Embryonic facial prominence (tissue), 1 donor: ENCODE measurements at regions not wholly inside any gene's neighbourhood (a gene's known extent, or its start where the extent isn't known, plus 50 kb on each side); places are given as distances from the start of the nearest gene placed in this dataset.

Experiments used
- DNase-seq: peaks from one replicate; pipeline ENCODE4 v3.0.0-alpha.2; 2016; ENCODE audit errors: extremely low spot score

- DNase-seq, result no peak
Measured at GRCh38 chr20:48463916-48464315, 363.9 kb downstream of the PREX1 start.

- no peak for DNase-seq
Measured at GRCh38 chr20:48463096-48463720, 364.6 kb downstream of the PREX1 start.

- no peak for DNase-seq
Measured at GRCh38 chr20:48461735-48462119, 366.1 kb downstream of the PREX1 start.

- no peak for DNase-seq
Measured at GRCh38 chr20:48461091-48461734, 366.6 kb downstream of the PREX1 start.

- no peak for DNase-seq
Measured at GRCh38 chr20:48460681-48461080, 367.1 kb downstream of the PREX1 start.

GRCh38 chr20:48459722-48460395, 367.9 kb downstream of the PREX1 start:
- no peak for DNase-seq

- no peak for DNase-seq
Measured at GRCh38 chr20:48458601-48459385, 369.0 kb downstream of the PREX1 start.

GRCh38 chr20:48458003-48458377, 369.8 kb downstream of the PREX1 start:
- DNase-seq, result no peak

GRCh38 chr20:48457193-48458002, 370.4 kb downstream of the PREX1 start:
- DNase-seq, result no peak

- DNase-seq, result no peak
Measured at GRCh38 chr20:48456366-48457192, 371.2 kb downstream of the PREX1 start.

- no peak for DNase-seq
Measured at GRCh38 chr20:48455651-48456365, 372.0 kb downstream of the PREX1 start.

GRCh38 chr20:48454671-48455490, 372.9 kb downstream of the PREX1 start:
- DNase-seq, result no peak

- DNase-seq, result no peak
Measured at GRCh38 chr20:48453477-48454093, 374.2 kb downstream of the PREX1 start.

GRCh38 chr20:48451401-48451800, 376.4 kb downstream of the PREX1 start:
- no peak for DNase-seq

- no peak for DNase-seq
Measured at GRCh38 chr20:48448666-48449600, 378.9 kb downstream of the PREX1 start.

- DNase-seq, result no peak
Measured at GRCh38 chr20:48447456-48447855, 380.3 kb downstream of the PREX1 start.

GRCh38 chr20:48445827-48446226, 382.0 kb downstream of the PREX1 start:
- no peak for DNase-seq

GRCh38 chr20:48444249-48444648, 383.6 kb downstream of the PREX1 start:
- DNase-seq, result no peak
